HG03097 (cell line): ENCODE measurements at regions not wholly inside any gene's neighbourhood (a gene's known extent, or its start where the extent isn't known, plus 50 kb on each side); places are given as distances from the start of the nearest gene placed in this dataset.

ENCODE experiments used
- ATAC-seq: cut with Tn5 transposase; IDR thresholded peaks from one replicate; pipeline ENCODE4 v1.9.1; 2021; ENCODE audit not compliant: unreplicated experiment, low FRiP score

GRCh38 chr5:4212981-4213819 is 617.6 kb downstream of the IRX1 start:
- ATAC-seq: no peak

GRCh38 chr5:4215143-4215542 is 619.5 kb downstream of the IRX1 start:
- ATAC-seq: no peak

- ATAC-seq: no peak
These were observed 620.5 kb downstream of the IRX1 start for GRCh38 chr5:4216142-4216541.

DNA sequence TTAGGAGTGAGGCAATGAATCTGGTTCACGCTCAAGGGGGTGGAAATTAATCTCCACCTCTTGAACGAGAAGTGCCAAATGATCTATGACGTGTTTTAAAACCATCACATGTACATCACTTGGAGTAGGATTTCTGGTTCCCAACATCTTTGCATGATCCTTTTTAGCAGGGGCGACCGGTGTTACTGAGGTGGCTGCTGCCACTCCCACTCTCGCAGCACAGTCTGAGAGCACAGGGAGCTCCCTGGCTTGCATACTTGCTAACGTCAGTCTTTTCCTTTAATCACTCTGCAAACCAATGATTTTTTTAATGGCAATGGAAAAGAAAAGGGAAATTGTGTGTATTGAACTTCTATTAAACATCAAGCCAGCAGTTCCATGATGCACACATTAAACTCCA is 624.4 kb downstream of the IRX1 start:
- no peak for ATAC-seq

- no peak for ATAC-seq
These were observed 625.4 kb downstream of the IRX1 start for GRCh38 chr5:4221048-4221447.

- no peak for ATAC-seq
These were observed 626.5 kb downstream of the IRX1 start for GRCh38 chr5:4222147-4222546.

DNA sequence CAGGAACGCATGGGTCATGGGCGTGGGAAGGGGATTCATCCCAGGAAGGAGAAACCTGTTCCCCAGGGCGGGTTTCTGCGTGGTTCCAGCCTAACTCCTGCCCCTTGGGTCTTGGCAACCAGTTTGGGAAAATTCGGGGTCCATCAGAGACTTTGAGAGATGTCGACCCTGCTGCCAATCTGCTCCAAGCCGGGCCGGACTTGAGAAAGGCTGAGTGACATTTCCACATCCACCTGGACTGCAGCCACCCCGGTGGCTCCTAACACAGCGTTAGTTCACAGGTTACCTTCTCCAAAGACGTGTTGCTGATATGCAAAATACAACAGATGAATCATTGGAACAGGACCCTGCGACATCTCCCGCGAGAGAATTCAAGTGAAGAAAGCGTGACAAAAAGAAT is 627.2 kb downstream of the IRX1 start:
- no peak for ATAC-seq

DNA sequence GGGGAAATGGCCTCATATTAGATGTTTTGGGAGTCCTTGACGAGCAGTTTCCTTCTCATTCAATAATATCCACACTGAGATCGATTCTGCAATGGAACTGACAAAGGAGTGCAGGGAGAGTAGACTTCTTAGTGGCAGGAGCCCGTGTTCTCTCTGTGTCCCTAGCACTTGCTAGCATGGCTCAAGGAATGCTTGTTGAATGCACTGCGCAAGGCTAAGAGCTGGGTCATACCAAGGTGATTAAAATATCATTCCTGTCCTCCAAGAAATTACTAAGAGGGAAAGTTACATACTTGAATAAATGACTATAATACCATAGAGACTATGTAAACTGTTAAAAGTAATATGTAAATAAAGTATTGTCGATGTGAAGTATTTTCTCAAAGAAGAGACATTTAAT is 630.1 kb downstream of the IRX1 start:
- no peak for ATAC-seq

GRCh38 chr5:4226565-4226964 is 630.9 kb downstream of the IRX1 start:
- no peak for ATAC-seq

- no peak for ATAC-seq
These were observed 633.1 kb downstream of the IRX1 start for GRCh38 chr5:4228708-4229107.

- no peak for ATAC-seq
These were observed 634.0 kb downstream of the IRX1 start for GRCh38 chr5:4229414-4230292.

DNA sequence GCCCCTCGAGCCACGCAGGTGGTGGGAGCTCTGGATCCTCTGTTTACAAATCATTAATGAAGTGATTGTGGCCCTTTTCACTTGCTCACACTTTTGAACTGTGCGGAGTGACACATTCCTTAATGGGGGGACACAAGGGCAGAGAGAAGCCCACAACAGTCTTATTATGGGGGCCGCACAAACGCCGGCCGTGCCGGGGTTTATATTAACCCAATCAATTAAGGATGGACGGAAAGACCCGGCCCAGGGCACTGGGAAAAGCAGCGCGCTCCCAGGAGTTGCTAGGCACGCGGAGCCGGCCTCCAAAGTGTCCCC is 634.8 kb downstream of the IRX1 start:
- ATAC-seq: no peak

GRCh38 chr5:4230786-4231641 is 635.4 kb downstream of the IRX1 start:
- ATAC-seq: no peak

DNA sequence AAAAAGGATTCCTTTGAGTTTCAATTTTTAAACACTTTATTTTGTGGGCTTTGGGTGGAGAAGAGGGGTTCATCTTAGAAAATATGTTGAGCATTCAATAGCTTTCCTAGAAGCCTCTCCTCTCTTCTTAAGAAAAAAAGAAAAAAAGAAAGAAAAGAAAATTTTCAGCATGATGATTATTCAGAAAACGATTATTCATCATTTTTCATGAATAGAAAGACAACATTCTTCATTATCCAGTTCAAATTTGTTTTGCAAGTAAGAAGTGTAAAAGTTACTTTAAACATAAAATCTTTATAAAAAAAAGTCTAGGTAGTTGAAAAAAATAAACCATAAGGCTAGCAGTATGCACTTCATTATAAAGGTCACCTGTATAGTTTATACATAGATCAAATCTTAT is 636.5 kb downstream of the IRX1 start:
- no peak for ATAC-seq

DNA sequence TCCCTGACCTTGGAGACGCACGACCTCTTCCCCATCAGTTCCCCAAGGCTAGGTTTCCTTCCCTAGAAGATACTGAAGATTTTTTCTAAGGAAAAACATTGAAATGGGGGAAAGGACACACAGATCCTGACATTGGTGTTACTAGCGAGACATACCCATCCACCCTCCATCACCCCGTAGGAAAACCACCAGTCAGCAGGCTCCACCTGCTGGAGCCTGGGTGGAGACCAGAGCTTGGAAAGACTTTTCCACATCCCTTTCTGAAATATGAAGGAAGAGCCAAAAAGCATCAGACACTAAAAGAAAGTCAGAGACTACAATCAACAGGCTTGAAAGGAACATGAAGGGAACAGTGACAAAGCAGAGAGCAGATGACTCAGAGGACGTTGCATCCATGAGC is 638.0 kb downstream of the IRX1 start:
- no peak for ATAC-seq

- ATAC-seq: no peak
These were observed 648.0 kb downstream of the IRX1 start for GRCh38 chr5:4243479-4244264.

- no peak for ATAC-seq
These were observed 648.7 kb downstream of the IRX1 start for GRCh38 chr5:4244306-4244705.

DNA sequence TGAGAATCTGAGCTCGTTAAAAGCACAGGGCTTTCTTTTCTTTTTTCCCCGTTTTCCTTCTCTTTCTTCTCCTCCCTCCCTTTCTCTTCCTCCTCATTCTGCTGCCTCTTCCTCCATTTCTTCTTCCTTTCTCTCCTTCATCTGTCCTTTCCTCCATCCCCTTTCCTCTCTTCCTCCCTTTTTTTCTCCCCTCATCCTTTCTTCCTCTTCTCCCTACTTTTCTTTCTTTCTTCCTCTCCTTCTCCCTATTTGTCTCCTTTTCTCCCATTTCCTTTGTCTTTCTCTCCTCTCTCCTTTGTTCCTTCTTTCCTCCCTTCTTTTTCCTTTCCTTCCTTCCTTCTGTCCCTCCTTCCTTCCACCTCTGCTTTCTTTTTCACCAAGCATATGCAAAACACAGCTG is 649.4 kb downstream of the IRX1 start:
- no peak for ATAC-seq

DNA sequence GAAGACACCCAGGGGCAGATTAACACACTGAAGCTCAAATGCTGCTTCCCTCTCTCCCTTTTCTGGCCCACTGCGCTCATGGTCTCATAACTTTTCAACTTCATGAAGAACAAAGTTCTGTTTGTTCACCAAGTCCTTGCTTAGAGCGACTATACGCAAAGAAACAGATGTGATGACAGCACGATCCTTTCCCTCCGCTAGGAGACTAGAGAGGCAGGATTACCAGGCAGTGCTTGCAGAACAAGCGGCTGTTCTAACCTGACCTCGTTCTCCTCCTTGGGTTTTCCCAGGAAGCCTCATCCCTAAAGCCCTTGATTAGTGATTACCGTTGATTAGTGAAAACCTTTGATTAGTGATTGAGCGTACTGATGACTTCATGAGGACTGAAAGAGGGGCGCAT is 649.9 kb downstream of the IRX1 start:
- ATAC-seq: no peak

GRCh38 chr5:4246447-4246846 is 650.8 kb downstream of the IRX1 start:
- ATAC-seq: no peak
